NT2/D1 (cell line): ENCODE measurements at regions not wholly inside any gene's neighbourhood (a gene's known extent, or its start where the extent isn't known, plus 50 kb on each side); places are given as distances from the start of the nearest gene placed in this dataset.

Source experiments
- SUZ12 ChIP-seq: IDR thresholded peaks from 2 replicates; pipeline ENCODE4 v1.6.1; 2011; ENCODE audit not compliant: insufficient read length, insufficient read depth; ENCODE audit errors: extremely low read depth
- ZNF274 ChIP-seq: IDR thresholded peaks from 2 replicates; pipeline ENCODE4 v1.6.1; 2011; ENCODE audit warnings: mild to moderate bottlenecking, low read depth, low read length

DNA sequence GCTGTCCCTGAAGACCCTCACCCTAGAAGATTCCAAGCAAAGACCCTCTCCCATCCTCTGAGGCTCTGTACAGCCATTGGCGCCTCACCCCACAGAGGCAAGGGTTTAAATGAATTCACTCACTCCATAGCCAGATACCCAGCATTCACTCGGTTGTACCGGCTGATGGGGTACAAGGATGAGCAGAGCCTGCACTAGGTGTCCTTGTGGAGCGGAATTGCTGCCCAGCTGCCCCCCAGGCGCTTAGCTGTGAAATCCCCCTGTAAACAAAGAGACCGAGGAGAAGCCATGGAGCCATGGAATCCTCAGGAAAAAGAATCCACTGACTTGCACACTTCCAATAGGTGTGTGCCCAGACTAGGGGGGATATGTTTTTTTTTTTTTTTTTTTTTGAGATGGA lies 117.3 kb downstream of the SHANK2 start:
- TF ChIP-seq SUZ12 (no peak), ZNF274 (no peak)
